ENCODE measurements at regions not wholly inside any gene's neighbourhood (a gene's known extent, or its start where the extent isn't known, plus 50 kb on each side); places are given as distances from the start of the nearest gene placed in this dataset.
"Not testable (repeated sequence)": the region's sequence is repeated elsewhere in the genome, so short reads cannot be mapped to it uniquely, and the experiment has no call there.

DNA sequence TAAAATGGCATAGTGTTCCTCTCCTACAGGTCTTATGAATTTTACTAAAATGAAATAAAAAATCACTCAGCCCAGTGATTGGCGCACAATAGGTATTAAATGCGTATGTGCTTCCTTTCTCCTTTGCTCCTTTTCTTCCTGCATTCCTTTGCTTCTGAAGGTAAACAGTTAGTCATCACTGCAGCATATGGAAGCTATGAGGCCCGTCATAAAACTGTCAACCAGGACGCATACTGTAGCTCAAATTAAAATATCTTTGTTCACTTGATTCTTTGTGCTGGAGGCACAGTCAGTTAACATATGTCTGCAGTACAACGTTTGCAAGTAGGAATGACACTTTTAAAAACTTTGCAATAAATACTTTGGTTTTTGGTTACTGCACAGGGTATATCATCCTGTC lies 374.7 kb downstream of the TCERG1L start:
- no peak for DNase-seq (ENCODE audit: low spot score)

DNA sequence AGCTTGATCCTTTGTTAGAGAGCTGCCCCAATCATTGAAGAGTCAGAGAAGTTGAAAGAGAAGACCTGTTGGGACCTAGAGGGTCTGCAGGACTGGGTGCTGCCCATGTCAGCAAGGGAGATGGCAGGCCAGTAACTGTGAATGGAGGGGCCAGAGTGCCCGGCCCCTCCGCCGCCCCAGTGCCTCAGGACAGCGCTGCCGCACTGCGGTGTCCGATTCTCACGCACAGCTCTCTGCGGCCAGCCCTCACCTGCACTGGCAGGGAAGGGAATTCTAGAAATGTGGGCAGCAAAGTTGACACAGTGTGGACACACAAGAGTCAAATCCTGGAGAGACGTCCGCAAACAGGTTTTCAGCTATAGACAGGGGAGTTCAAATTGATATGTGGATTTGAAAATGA lies 373.5 kb downstream of the TCERG1L start:
- no peak for DNase-seq (ENCODE audit: low spot score)

DNA sequence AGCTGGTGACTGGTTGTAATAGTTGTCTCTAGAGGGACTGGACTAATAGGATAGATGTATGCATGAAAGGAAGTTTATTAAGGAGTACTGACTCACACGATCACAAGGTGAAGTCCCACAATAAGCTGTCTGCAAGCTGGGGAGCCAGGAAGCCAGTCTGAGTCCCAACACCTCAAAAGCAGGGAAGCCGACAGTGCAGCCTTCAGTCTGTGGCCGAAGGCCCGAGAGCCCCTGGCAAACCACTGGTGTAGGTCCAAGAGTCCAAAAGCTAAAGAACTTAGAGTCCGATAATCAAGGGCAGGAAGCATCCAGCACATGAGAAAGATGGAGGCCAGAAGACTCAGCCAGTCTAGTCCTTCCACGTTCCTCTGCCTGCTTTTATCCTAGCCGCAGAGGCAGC lies 372.6 kb downstream of the TCERG1L start:
- DNase-seq (ENCODE audit: low spot score): not testable (repeated sequence)

DNA sequence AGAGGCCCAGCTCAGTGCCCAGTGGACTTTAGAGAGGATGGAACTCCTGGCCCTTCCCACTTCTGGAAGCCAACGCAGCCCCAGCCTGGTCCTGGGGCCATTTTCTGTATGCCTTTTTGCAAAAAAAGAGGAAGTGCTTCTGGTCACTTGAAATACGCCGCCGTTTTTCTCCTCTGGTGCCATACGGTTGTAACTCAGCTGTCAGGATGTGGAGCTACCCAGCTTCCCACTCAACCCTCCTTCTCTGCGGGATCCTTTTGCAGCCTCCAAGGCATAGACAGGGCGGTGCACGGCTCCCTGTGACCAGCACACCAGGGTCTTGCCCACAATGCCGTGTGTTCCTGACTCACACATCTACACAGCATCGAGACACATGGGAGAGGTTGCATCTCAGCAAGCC lies 369.6 kb downstream of the TCERG1L start:
- DNase-seq (ENCODE audit: low spot score): no peak

DNA sequence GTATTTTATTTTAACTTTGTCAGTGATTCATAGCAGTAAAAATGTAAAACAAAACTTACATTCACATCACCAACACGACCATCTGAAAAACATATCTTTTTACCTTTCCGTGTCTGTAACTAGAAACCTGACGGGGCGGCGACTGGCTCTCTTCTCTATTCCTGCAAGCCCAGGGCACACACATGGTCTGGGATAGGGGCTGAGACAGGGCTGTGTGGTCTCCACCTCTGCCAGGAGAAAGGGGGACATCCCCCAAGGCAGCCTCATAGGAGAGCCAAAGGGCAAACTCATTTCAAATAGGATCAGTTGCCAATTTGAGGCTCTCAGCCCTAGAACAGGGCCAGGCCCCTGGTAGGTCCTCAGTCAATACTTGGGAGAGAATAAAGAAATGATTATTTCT lies 359.4 kb downstream of the TCERG1L start:
- no peak for DNase-seq (ENCODE audit: low spot score)

DNA sequence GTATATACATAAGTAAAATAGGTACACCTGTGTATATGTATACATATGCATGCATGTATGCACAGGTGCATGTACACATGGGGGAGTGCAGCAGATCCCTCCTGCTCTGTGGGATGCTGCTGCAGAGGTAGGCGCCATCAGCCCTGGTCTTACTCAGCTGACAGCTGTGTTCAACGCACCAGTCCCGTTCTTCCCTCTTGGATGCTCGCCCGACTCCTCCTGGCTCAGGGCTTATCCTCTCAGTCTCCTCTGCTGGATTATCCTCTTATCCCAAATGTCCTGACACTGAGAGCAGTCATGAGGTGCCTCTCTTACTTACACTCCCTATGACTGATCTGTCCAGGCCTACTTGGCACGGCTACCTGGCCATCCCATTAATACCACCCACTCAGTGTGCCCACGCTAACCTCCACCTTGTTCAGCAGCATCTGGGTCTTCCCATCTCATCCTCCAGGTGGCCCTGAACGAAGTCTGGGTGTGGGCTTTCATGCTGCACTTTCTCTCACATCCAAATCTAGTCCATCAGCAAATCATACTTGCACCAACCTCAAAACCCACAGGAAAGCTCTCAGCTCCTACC lies 357.1 kb downstream of the TCERG1L start:
- no peak for DNase-seq (ENCODE audit: low spot score)

DNA sequence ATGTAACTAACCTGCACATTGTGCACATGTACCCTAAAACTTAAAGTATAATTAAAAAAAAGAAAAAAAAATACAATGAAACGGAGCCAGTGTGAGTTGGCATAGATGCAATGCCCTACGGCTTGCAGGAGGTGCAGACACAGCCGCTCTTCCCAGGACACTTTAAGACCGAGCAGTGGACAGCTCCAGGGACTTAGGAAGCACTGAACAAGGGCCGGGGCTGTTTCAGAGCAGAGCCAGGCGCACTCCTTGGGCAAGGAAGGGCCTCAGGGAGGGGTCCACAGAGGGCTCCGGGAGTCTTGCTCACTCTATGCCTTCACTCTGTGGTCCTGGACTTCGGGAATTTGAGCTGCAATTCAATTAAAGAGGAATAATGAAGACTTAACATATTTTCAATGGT lies 355.3 kb downstream of the TCERG1L start:
- DNase-seq (ENCODE audit: low spot score): no peak

DNA sequence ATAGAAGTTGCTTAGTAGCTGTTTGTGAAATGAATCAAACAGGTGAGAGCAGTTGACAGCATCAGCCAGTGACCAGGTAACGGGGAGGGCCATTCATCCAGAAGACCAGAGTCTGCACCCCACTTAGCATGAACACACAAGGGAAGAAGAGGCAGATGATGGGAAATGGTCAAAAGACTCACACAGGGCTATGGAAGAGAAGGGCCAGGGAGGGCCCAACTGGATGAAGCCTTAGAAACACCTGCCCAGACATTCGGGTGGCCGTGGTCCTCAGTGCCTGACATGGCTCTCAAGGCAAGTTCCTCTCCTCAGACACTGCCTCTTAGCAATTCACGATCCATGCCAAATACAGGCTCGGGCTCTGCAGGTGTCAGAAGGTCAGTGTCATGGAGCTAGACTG lies 354.1 kb downstream of the TCERG1L start:
- DNase-seq (ENCODE audit: low spot score): no peak

DNA sequence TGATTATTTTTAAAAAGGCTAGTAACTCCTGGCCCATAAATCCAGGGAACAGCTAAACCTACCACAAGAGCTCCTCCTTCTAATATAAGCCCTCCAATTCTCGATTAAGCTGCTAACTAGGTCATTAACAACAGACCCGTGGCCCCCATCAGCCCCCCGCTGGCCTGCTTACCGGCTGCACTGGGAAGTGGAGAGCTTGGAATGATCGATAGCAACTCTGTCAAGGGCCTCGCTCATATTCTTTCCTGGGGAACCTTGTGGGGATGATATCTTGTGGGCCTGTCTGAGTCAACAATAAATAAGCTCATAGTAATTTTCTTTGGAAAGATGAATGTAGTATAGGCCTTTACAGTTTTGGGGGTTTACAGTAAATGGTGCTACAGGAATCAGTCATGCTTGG lies 353.5 kb downstream of the TCERG1L start:
- DNase-seq (ENCODE audit: low spot score): no peak

DNA sequence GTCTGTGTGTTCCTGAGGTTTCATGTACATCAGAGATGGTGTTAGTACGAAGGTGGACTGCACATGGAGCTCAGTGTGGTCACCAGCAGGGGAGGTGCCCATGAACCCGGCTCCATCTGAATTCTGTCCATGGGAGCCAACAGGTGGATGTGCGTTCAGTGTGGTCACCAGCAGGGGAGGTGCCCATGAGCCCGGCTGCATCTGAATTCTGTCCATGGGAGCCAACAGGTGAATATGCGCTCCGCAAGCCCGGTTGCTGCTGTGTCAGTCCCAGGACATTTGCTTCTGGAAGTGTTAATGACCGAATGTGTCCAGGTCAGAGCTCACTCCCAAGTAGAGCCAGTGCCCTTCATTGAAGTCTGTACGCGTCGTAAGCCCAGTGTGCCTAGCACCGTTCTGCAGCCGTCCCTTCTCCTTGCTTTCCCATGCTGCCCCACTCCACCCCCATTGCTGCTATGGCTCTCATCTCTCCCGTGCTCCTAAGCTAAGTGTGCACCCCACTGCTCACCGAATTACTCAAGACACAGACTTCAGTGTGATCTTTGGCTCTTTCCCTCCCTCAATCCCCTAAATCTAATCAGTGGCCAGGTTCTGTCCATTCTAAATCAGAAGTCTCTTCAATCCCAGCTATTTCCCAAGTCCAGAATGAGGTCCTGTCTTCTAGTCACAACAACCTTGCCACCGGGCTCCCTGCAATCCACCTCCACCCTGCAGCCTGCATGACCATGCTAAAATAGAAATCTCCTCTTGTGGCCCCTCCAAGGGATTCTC lies 352.4 kb downstream of the TCERG1L start:
- DNase-seq (ENCODE audit: low spot score): no peak

DNA sequence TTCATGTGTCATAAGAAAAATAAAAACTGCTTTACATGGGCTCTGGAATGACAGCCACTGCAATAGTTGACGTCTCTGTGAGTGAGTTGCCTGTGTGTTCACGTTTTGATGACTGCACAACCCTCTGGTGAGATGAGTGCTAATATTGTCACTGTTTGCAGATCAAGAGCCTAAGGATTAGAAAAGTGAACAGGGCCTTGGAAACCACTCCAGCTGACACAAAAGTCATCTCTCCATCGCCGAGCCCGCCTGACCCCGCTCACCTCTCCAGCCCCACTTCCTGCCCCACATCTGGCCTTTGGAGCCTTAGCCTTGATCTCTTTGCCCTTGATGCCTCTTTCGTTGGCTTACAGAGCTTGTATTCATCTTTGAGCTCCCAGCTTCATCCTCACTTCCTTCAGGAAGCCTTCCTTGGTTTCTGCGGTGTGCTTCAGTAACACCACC lies 351.7 kb downstream of the TCERG1L start:
- no peak for DNase-seq (ENCODE audit: low spot score)

DNA sequence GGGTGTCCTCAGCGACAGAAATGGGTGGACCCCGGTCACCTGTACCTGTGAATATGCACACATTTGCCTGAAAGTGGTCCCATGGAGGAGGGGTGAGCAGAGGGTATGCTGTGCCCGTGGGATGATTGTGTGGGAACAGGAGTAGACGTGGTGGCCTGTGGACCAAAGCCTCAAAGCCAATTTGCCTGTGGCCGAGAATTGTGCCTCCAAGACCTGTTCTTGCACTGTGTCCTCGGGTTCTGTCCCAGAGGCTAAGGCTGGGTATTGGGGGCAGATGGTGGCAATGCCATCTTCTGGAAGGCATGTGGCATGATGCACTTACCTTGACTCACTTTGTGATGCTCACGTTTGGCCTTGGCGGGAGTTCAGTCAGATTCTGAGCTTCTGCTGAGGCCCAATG lies 351.0 kb downstream of the TCERG1L start:
- DNase-seq (ENCODE audit: low spot score): no peak

DNA sequence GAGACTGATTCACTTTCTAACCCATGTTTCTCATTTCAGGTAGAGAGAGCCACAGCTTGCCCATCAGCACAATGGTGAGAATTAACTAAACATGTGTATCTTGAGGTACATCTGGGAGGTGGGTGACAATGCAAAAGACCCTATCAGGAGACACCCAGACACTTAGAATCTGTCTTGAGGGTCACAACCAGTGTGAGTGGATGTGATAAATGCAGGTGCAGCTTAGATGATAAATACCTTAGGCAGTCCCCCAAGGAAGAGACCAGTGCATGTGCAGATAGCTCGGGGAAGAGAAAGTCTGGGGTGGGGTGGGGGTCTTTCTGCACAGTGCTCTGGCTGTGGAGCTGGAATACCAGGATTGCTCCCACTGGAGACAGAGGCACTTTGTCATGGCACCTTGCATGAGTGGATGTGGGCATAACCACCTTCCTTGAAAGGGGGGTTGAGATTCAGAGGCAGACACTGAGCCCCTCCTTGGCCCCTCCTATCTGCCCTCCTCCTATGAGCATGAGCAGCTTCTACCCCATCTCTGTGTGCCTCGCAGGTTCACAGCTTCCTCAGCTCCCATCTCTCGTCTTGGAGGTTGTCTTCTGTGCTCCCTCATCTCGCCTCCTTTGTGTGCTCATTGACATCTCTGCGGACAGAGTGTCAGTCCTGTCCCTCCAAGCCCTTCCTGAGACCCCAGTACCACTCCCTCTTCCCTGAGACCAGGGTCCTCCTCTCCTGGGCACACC lies 349.8 kb downstream of the TCERG1L start:
- DNase-seq (ENCODE audit: low spot score): no peak

DNA sequence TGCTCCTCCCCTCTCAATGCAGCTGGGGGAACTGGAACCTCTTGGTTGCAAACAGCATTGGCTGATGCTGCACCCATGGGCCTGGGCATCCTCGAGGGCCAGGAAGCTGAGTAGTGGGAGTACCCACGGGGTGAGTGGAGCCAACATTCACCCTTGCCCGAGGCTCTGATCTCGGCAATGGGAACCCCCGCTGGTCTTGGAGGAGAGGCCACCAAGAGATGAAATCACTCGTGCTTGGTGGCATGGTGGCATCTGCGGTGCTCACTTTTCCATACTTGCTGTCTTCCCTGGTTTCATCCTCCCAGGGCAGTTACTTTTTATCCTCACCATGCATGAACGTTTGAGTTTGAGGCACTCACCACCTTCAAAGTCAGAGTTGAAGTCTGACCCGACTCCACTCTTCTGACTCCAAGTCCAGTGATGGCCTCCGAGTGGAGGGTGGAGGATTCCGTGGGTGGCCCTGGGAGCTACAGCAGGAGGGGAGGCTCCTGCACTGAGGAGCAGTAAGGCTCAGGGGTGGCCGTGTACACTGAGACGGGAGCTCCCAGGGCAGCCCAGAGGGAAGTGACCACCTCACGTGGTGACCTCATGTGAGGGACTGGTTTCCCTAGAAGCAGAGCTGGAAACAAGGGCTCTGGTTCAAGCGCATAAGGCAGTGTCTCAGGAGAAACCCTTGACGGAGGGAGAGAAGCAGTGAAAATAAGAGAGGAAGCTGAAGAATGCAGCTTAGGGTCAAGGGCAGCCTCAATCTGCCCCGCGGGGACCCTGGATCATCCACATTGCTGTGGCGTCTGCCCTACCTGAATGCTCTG lies 349.1 kb downstream of the TCERG1L start:
- no peak for DNase-seq (ENCODE audit: low spot score)

DNA sequence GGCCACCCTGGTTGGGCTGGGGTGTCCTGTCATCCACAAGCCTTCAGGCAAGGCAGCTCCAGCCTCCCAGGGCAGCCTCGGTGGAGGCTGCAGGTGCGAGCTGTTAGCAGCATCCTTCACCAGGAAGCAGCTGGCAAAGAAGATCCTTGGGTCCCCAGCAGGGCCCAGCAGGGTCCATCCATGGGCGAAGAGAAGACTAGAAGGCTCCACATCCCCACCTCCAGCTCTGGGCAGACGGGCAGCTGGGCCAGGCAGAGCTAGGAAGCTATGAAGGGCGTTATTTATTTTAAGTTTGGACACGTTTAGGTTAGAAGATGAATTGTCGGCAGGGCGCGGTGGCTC lies 348.5 kb downstream of the TCERG1L start:
- no peak for DNase-seq (ENCODE audit: low spot score)

DNA sequence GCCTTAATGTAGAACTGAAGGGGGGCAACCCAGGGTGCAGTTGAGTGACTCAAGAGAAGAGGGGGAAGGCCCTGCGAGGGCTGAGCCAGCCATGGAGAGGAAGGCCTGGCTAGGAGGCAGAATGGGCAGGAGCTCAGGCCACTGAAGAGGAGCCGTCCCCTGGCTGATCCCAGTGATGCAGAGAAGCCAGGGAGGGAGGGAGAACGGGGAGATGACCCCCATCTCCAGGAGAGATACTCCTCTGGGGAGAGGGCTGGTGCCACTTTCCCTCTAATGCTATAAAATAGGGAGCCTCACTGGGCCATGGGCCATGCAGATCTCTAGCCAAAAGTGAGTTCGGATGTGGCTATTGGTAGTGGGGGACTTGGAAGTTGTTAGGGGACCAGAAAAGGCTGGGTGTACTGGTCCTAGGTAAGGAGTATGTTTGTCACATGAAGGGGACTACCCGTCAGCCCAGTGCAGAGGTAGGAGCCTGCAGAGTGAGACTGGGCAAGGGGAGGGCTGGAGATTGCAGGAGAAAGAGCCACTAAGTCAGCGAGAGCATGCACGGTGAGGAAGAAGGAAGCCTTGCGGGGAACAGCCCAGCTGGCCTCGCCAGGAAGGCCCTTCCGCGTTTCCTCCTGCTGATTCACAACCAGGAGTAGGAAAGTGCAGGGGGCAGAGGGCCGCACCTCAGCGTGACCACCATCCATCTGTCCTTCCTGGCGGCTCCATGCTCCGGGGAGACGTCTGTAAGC lies 347.6 kb downstream of the TCERG1L start:
- no peak for DNase-seq (ENCODE audit: low spot score)

DNA sequence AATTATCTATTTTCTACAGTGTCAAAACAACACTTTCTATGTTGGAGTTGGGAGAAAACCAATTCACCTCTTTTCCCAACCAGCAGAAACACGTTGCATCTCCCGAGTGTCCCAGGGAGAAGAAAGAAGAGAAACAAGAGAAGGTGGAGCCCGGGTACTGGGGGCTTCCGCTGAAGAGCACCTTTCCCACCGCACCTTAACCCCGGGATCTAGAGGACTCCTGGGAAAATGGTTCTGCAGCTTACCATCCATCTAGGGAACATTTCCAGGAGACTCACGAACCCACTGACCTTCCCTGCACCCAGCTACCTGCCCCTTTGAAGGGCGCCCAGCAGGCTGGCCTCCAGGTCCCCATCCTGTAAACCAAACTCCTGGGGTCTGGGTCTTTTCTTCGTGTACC lies 346.8 kb downstream of the TCERG1L start:
- DNase-seq (ENCODE audit: low spot score): no peak

DNA sequence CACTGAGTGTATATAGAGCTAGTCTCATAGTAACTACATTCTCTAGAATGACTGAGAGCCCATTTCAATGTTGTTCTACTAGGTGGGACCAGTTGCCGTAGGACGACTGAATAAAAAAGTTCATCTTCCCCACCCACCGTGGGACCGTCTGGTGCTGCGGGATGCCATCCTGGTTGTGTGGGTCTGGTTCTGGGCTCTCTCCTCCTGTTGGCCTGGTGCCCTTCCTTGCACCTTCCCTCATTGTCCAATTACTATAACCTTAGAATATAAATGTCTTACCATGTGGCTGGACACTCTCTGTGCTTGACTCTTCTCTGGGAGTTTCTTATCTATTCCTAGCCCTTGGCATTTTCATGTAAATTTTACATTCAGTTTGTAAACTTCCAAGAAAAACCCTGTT lies 344.4 kb downstream of the TCERG1L start:
- DNase-seq (ENCODE audit: low spot score): no peak

DNA sequence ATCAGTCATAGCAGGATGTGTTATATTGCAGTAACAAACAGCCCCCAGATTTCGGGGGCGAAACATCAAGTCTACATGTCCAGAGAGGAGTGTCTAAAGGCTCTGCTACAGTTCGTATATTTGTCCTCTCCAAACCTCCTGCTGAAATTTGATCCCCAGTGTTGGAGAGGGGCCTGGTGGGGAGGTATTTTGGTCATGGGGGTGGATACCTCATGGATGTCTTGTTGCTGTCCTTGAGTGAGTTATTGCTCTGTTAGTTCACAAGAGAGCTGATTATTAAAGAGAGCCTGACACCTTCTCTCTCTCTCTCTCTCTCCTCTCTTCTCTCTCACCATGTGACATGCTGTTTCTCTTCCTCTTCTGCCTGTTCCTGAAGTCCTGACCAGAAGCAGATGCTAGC lies 343.7 kb downstream of the TCERG1L start:
- DNase-seq (ENCODE audit: low spot score): no peak

DNA sequence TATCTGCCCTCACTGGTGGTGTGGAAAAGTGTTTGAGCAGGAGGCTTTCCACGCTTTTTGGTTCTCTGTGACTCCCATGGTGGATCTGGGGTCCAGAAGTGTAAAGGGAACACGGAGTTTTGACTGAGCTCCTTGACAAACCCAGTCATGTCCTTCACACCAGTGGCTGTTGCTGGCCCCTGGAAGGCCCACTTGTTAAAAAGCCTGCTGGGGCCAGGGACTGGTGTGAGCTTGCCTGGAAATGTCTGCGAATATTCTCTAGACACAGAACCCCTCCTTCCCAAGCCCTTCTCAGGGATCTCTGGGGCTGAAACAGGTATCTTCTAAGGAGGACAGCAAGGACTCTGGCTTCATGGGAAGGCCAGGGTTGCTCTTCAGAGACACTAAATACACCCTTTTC lies 343.0 kb downstream of the TCERG1L start:
- no peak for DNase-seq (ENCODE audit: low spot score)

DNA sequence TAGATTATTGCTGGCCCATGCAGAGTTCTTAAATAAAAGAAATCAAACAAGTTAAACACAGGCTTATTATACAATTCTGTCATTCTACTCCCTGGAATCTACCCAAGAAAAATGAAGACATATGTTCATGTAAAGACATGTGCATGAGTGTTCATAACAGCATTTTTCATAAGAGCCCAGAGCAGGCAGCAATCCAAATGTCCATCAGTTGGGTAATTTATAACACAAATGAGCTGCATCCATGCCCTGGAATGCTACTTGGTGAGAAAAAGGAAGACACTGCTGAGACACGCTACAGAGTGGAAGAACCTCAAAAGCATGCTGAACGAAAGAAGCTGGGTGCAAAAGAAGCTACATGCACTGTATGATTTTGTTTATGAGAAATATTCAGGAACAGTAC lies 342.6 kb downstream of the TCERG1L start:
- no peak for DNase-seq (ENCODE audit: low spot score)

DNA sequence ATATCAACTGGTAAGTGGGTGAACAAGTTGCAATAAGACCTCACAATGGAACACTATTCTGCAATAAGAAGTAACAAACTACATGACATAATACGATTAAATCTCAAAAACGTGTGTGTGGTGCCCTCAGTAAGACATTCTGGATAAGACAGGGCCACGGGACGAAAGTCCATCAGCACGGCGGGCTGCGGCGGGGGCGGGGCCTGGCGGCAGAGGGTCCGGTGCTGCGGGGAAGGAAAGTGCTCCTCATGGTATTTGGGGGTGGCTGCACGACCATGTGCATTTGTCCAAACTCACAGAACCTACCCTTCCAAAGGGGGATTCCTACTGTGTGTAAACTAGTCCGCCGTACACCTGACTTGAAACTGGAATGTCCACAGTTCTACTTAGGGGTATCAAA lies 341.8 kb downstream of the TCERG1L start:
- DNase-seq (ENCODE audit: low spot score): no peak
